Upper lobe of left lung (tissue), 4 donors: ENCODE measurements at regions not wholly inside any gene's neighbourhood (a gene's known extent, or its start where the extent isn't known, plus 50 kb on each side); places are given as distances from the start of the nearest gene placed in this dataset.

Source experiments
- CTCF ChIP-seq, 6 experiments: fragments of 450-650 bp in 4 of 6; fragments of 200-600 bp in 2 of 6; sonication (generic) in 2 of 6; IDR thresholded peaks; one replicate each; pipeline ENCODE4 v1.5.1; 2016 to 2019; ENCODE audit warnings: antibody characterized with exemption in 6 of 6
- EP300 ChIP-seq, 4 donors: sonication (generic); formaldehyde crosslinking; IDR thresholded peaks; one replicate each; pipeline ENCODE4 v1.5.1; 2017; ENCODE audit warnings: antibody characterized with exemption in 4 of 4, control low read depth in 2 of 4
- POLR2A ChIP-seq, 4 donors: fragments of 450-650 bp; IDR thresholded peaks; one replicate each; pipeline ENCODE4 v1.5.1; 2016 to 2017; ENCODE audit warnings: antibody characterized with exemption in 4 of 4, mild to moderate bottlenecking in 2 of 4

GRCh38 chr2:65782996-65783650 lies 350.7 kb upstream of the SPRED2 start:
- TF ChIP-seq EP300 (IDR thresholded peaks at IDR 0.05) (no peak), CTCF (IDR thresholded peaks at IDR 0.05) (no peak), POLR2A (IDR thresholded peaks at IDR 0.05) (no peak)
